ENCODE measurements at regions not wholly inside any gene's neighbourhood (a gene's known extent, or its start where the extent isn't known, plus 50 kb on each side); places are given as distances from the start of the nearest gene placed in this dataset.

- TF ChIP-seq CTCF (IDR thresholded peaks at IDR 0.05) = no peak
- Histone ChIP-seq H3K4me3 (no peak overlapping the region), H3K27ac (no peak overlapping the region)
- peak; percentile 38 for DNase-seq (ENCODE audit: low spot score)
These were observed 280.3 kb downstream of the CDC5L start for GRCh38 chr6:44667668-44668390.

- no peak overlapping the region for H3K4me3 ChIP-seq
- peak; percentile 54 for DNase-seq (ENCODE audit: low spot score)
- no peak overlapping the region for H3K27ac ChIP-seq
- TF ChIP-seq CTCF (IDR thresholded peaks at IDR 0.05) = no peak
These were observed 281.0 kb downstream of the CDC5L start for GRCh38 chr6:44668391-44668930.

- no peak for TF ChIP-seq CTCF (IDR thresholded peaks at IDR 0.05)
- peak; percentile 12 for DNase-seq (ENCODE audit: low spot score)
- H3K4me3 ChIP-seq = no peak overlapping the region
- no peak overlapping the region for H3K27ac ChIP-seq
These were observed 281.7 kb downstream of the CDC5L start for GRCh38 chr6:44668976-44669934.

GRCh38 chr6:44670146-44670545 lies 282.6 kb downstream of the CDC5L start:
- DNase-seq (ENCODE audit: low spot score) = peak; percentile 21
- no peak for TF ChIP-seq CTCF (IDR thresholded peaks at IDR 0.05)
- Histone ChIP-seq H3K4me3 (no peak overlapping the region), H3K27ac (no peak overlapping the region)

GRCh38 chr6:44671333-44671732 lies 283.8 kb downstream of the CDC5L start:
- no peak for TF ChIP-seq CTCF (IDR thresholded peaks at IDR 0.05)
- Histone ChIP-seq H3K4me3 (no peak overlapping the region), H3K27ac (no peak overlapping the region)
- DNase-seq (ENCODE audit: low spot score) = peak; percentile 21

- Histone ChIP-seq H3K4me3 (no peak overlapping the region), H3K27ac (no peak overlapping the region)
- peak; percentile 24 for DNase-seq (ENCODE audit: low spot score)
- TF ChIP-seq CTCF (IDR thresholded peaks at IDR 0.05) = no peak
These were observed 284.6 kb downstream of the CDC5L start for GRCh38 chr6:44672086-44672485.

All from coronary artery (tissue), 2 donors.